HepG2 (cell line): ENCODE measurements at regions not wholly inside any gene's neighbourhood (a gene's known extent, or its start where the extent isn't known, plus 50 kb on each side); places are given as distances from the start of the nearest gene placed in this dataset.

Experiments
- KLF6 ChIP-seq: IDR thresholded peaks from 2 replicates; pipeline ENCODE4 v1.8.0; 2016; ENCODE audit warnings: missing biosample characterization, missing genetic modification reagents
- NR2C2 ChIP-seq: sonication (generic); formaldehyde crosslinking; IDR thresholded peaks from 2 replicates; pipeline ENCODE4 v1.4.0; 2020; ENCODE audit warnings: missing genetic modification reagents, mild to moderate bottlenecking, moderate library complexity, borderline replicate concordance
- NR2F6 ChIP-seq, 2 experiments: IDR thresholded peaks; 2 replicates each; pipeline ENCODE4 v1.6.1; 2016; ENCODE audit warnings: antibody characterized with exemption in 1 of 2, mild to moderate bottlenecking in 1 of 2
- PHF5A ChIP-seq: IDR thresholded peaks from one replicate; pipeline ENCODE4 v1.6.1; 2018; ENCODE audit warnings: low read depth, missing genetic modification reagents; ENCODE audit not compliant: unreplicated experiment
- PLRG1 ChIP-seq: fragments of 450-650 bp; conservative IDR thresholded peaks from 2 replicates; pipeline ENCODE4 v1.6.1; 2016
- RARA ChIP-seq: IDR thresholded peaks from 2 replicates; pipeline ENCODE4 v1.6.1; 2016; ENCODE audit warnings: missing genetic modification reagents, missing compliant biosample characterization
- SP1 ChIP-seq, 2 experiments: fragments of 450-650 bp in 1 of 2; sonication (generic) in 1 of 2; formaldehyde crosslinking in 1 of 2; IDR thresholded peaks; 2 replicates each; pipeline versions ENCODE4 v1.4.0 to v1.6.1; 2016 to 2020; ENCODE audit warnings: missing genetic modification reagents in 1 of 2
- SRSF1 ChIP-seq: fragments of 200-400 bp; formaldehyde crosslinking; optimal IDR thresholded peaks from 2 replicates; pipeline ENCODE3; 2017; ENCODE audit warnings: mild to moderate bottlenecking, low read depth, low read length, moderate library complexity
- ZBTB38 ChIP-seq: sonication (generic); formaldehyde crosslinking; IDR thresholded peaks from 2 replicates; pipeline ENCODE4 v1.5.1; 2020; ENCODE audit warnings: mild to moderate bottlenecking, missing genetic modification reagents
- ZBTB42 ChIP-seq: sonication (generic); formaldehyde crosslinking; IDR thresholded peaks from 2 replicates; pipeline ENCODE4 v1.5.0; 2020; ENCODE audit warnings: mild to moderate bottlenecking, missing genetic modification reagents
- ZFP36 ChIP-seq: fragments of 150-350 bp; IDR thresholded peaks from 2 replicates; pipeline ENCODE4 v1.6.1; 2018; ENCODE audit warnings: borderline replicate concordance, low read length, low read depth; ENCODE audit not compliant: partially characterized antibody
- ZNF543 ChIP-seq: sonication (generic); formaldehyde crosslinking; IDR thresholded peaks from 2 replicates; pipeline ENCODE4 v1.4.0; 2020; ENCODE audit warnings: mild to moderate bottlenecking, missing genetic modification reagents
- ZSCAN25 ChIP-seq: sonication (generic); formaldehyde crosslinking; IDR thresholded peaks from 2 replicates; pipeline ENCODE4 v1.8.0; 2022; ENCODE audit warnings: mild to moderate bottlenecking, missing genetic modification reagents
- TF ChIP-seq, protein P1 (sequence below), 2 experiments: fragments of 450-650 bp in 1 of 2; sonication (generic) in 1 of 2; formaldehyde crosslinking in 1 of 2; IDR thresholded peaks; 2 replicates each; pipeline versions ENCODE4 v1.6.1 to v1.8.0; 2016 to 2022; ENCODE audit warnings: antibody characterized with exemption in 1 of 2, mild to moderate bottlenecking in 1 of 2, missing genetic modification reagents in 1 of 2
- TF ChIP-seq, protein P2 (sequence below): sonication (generic); formaldehyde crosslinking; IDR thresholded peaks from 2 replicates; pipeline ENCODE4 v1.4.0; 2020; ENCODE audit warnings: mild to moderate bottlenecking, missing genetic modification reagents
- TF ChIP-seq, protein P3 (sequence below): sonication (generic); formaldehyde crosslinking; IDR thresholded peaks from 2 replicates; pipeline ENCODE4 v1.4.0; 2020; ENCODE audit warnings: missing genetic modification reagents

DNA sequence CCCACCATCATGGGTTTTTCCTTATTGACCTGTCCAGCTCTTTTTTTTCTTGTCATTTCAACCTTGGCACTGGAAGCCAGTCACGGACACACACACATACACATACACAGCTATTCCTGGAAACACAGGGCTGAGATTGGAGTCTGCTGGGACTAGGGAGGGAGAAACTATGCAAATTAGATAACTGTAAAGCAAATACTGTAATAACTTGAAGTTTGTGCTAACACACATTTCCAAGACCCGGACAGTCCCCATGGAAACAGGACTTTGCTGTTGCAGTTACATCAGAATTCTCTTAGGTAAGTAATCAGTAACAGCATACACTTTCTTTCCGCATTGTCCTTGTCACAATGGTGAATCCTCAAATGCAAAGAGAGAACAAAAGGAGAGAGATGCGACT is 304.4 kb downstream of the KBTBD8 start (continued):
- TF ChIP-seq, protein P1, sequence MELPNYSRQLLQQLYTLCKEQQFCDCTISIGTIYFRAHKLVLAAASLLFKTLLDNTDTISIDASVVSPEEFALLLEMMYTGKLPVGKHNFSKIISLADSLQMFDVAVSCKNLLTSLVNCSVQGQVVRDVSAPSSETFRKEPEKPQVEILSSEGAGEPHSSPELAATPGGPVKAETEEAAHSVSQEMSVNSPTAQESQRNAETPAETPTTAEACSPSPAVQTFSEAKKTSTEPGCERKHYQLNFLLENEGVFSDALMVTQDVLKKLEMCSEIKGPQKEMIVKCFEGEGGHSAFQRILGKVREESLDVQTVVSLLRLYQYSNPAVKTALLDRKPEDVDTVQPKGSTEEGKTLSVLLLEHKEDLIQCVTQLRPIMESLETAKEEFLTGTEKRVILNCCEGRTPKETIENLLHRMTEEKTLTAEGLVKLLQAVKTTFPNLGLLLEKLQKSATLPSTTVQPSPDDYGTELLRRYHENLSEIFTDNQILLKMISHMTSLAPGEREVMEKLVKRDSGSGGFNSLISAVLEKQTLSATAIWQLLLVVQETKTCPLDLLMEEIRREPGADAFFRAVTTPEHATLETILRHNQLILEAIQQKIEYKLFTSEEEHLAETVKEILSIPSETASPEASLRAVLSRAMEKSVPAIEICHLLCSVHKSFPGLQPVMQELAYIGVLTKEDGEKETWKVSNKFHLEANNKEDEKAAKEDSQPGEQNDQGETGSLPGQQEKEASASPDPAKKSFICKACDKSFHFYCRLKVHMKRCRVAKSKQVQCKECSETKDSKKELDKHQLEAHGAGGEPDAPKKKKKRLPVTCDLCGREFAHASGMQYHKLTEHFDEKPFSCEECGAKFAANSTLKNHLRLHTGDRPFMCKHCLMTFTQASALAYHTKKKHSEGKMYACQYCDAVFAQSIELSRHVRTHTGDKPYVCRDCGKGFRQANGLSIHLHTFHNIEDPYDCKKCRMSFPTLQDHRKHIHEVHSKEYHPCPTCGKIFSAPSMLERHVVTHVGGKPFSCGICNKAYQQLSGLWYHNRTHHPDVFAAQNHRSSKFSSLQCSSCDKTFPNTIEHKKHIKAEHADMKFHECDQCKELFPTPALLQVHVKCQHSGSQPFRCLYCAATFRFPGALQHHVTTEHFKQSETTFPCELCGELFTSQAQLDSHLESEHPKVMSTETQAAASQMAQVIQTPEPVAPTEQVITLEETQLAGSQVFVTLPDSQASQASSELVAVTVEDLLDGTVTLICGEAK (IDR thresholded peaks at IDR 0.05), result no peak
- TF ChIP-seq, protein P1 (CRISPR knock-in tag; IDR thresholded peaks at IDR 0.05), result no peak
- TF ChIP-seq, protein P2, sequence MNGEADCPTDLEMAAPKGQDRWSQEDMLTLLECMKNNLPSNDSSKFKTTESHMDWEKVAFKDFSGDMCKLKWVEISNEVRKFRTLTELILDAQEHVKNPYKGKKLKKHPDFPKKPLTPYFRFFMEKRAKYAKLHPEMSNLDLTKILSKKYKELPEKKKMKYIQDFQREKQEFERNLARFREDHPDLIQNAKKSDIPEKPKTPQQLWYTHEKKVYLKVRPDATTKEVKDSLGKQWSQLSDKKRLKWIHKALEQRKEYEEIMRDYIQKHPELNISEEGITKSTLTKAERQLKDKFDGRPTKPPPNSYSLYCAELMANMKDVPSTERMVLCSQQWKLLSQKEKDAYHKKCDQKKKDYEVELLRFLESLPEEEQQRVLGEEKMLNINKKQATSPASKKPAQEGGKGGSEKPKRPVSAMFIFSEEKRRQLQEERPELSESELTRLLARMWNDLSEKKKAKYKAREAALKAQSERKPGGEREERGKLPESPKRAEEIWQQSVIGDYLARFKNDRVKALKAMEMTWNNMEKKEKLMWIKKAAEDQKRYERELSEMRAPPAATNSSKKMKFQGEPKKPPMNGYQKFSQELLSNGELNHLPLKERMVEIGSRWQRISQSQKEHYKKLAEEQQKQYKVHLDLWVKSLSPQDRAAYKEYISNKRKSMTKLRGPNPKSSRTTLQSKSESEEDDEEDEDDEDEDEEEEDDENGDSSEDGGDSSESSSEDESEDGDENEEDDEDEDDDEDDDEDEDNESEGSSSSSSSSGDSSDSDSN, result no peak
- TF ChIP-seq, protein P3, sequence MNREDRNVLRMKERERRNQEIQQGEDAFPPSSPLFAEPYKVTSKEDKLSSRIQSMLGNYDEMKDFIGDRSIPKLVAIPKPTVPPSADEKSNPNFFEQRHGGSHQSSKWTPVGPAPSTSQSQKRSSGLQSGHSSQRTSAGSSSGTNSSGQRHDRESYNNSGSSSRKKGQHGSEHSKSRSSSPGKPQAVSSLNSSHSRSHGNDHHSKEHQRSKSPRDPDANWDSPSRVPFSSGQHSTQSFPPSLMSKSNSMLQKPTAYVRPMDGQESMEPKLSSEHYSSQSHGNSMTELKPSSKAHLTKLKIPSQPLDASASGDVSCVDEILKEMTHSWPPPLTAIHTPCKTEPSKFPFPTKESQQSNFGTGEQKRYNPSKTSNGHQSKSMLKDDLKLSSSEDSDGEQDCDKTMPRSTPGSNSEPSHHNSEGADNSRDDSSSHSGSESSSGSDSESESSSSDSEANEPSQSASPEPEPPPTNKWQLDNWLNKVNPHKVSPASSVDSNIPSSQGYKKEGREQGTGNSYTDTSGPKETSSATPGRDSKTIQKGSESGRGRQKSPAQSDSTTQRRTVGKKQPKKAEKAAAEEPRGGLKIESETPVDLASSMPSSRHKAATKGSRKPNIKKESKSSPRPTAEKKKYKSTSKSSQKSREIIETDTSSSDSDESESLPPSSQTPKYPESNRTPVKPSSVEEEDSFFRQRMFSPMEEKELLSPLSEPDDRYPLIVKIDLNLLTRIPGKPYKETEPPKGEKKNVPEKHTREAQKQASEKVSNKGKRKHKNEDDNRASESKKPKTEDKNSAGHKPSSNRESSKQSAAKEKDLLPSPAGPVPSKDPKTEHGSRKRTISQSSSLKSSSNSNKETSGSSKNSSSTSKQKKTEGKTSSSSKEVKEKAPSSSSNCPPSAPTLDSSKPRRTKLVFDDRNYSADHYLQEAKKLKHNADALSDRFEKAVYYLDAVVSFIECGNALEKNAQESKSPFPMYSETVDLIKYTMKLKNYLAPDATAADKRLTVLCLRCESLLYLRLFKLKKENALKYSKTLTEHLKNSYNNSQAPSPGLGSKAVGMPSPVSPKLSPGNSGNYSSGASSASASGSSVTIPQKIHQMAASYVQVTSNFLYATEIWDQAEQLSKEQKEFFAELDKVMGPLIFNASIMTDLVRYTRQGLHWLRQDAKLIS, result no peak
- TF ChIP-seq ZNF543 (CRISPR knock-in tag), result no peak
- no peak for TF ChIP-seq ZFP36
- no peak for TF ChIP-seq NR2F6 (IDR thresholded peaks at IDR 0.05)
- no peak for TF ChIP-seq NR2F6 (CRISPR knock-in tag; IDR thresholded peaks at IDR 0.05)
- no peak for TF ChIP-seq ZBTB42 (CRISPR knock-in tag)
- no peak for TF ChIP-seq ZBTB38 (CRISPR knock-in tag)
- no peak for TF ChIP-seq NR2C2
- TF ChIP-seq PHF5A, result no peak
- TF ChIP-seq SRSF1, result no peak
- no peak for TF ChIP-seq PLRG1
- peak; percentile 81 for TF ChIP-seq RARA
- TF ChIP-seq ZSCAN25 (CRISPR knock-in tag), result no peak
- no peak for TF ChIP-seq KLF6 (CRISPR knock-in tag)
- no peak for TF ChIP-seq SP1 (IDR thresholded peaks at IDR 0.05)
- no peak for TF ChIP-seq SP1 (CRISPR knock-in tag; IDR thresholded peaks at IDR 0.05)
